Activated CD8-positive, alpha-beta T cell treated with anti-CD3 and anti-CD28 coated beads, Interleukin-2, amount 10 ng/mL, durations not matched to agents 7 days and 5 days (primary cell): ENCODE measurements at regions not wholly inside any gene's neighbourhood (a gene's known extent, or its start where the extent isn't known, plus 50 kb on each side); places are given as distances from the start of the nearest gene placed in this dataset.
A peak's percentile ranks its signal among the peaks of the same experiment; 100 is the strongest.

Experiments
- ATAC-seq: fragments of 150-1000 bp; cut with Tn5 transposase; one replicate; pipeline ENCODE4 v1.10.0; 2021; ENCODE audit warnings: moderate library complexity
- CTCF ChIA-PET: fragments of 350-600 bp; sonication (Branson Sonifier 250); formaldehyde crosslinking; loops from one replicate; lab custom pipeline; 2021; ENCODE audit warnings: antibody characterized with exemption; lab: Charles Lee
- POLR2A ChIA-PET: fragments of 350-600 bp; sonication (Branson Sonifier 250); formaldehyde crosslinking; loops from one replicate; lab custom pipeline; 2021; ENCODE audit warnings: antibody characterized with exemption; lab: Charles Lee
- DNase-seq: peaks from one replicate; pipeline ENCODE4 v3.0.0-alpha.2; 2020
- H3K27ac Mint-ChIP-seq: one replicate; pipeline ENCODE4 v1.8.0; 2021; ENCODE audit warnings: mild to moderate bottlenecking, mixed read lengths
- H3K27me3 Mint-ChIP-seq: one replicate; pipeline ENCODE4 v1.8.0; 2021; ENCODE audit warnings: low read depth, mixed read lengths
- H3K36me3 Mint-ChIP-seq: one replicate; pipeline ENCODE4 v1.8.0; 2021; ENCODE audit warnings: low read depth, mixed read lengths
- H3K4me1 Mint-ChIP-seq: one replicate; pipeline ENCODE4 v1.8.0; 2021; ENCODE audit warnings: low read depth, mixed read lengths
- H3K4me3 Mint-ChIP-seq: one replicate; pipeline ENCODE4 v1.8.0; 2021; ENCODE audit warnings: mild to moderate bottlenecking, mixed read lengths
- H3K9me3 Mint-ChIP-seq: one replicate; pipeline ENCODE4 v1.8.0; 2022; ENCODE audit warnings: mixed read lengths; ENCODE audit not compliant: insufficient read depth

GRCh38 chr11:23520226-23520960 lies 660.1 kb upstream of the CCDC179 start:
- Mint-ChIP-seq H3K4me3 (no peak overlapping the region), H3K9me3 (no peaks in the 10 kb centered on the region), H3K27ac (no peak overlapping the region), H3K36me3 (no peaks in the 10 kb centered on the region), H3K27me3 (no peaks in the 10 kb centered on the region), H3K4me1 (no peaks in the 10 kb centered on the region)
- ATAC-seq: no peak
- ChIA-PET POLR2A (no interaction called here), CTCF (no interaction called here)
- DNase-seq: no peak

- DNase-seq (no peak), ATAC-seq (no peak)
- H3K4me1 Mint-ChIP-seq: no peaks in the 10 kb centered on the region
- H3K27ac Mint-ChIP-seq: no peak overlapping the region
- ChIA-PET CTCF (no interaction called here), POLR2A (no interaction called here)
- H3K4me3 Mint-ChIP-seq: no peak overlapping the region
- no peaks in the 10 kb centered on the region for H3K27me3 Mint-ChIP-seq
- H3K36me3 Mint-ChIP-seq: no peaks in the 10 kb centered on the region
- H3K9me3 Mint-ChIP-seq: no peaks in the 10 kb centered on the region
These were observed 676.6 kb upstream of the CCDC179 start for GRCh38 chr11:23536907-23537306.

- Mint-ChIP-seq H3K36me3 (no peaks in the 10 kb centered on the region), H3K27me3 (no peaks in the 10 kb centered on the region), H3K4me3 (no peak overlapping the region), H3K9me3 (no peaks in the 10 kb centered on the region), H3K27ac (no peak overlapping the region), H3K4me1 (no peaks in the 10 kb centered on the region)
- ChIA-PET POLR2A (no interaction called here), CTCF (interaction anchor here (2.3 kb wide), 1 partner anchor 13 kb away, joined by 14 read pairs; no protein-coding TSS in a partner anchor)
- no peak for ATAC-seq
- DNase-seq: no peak
These were observed 679.3 kb upstream of the CCDC179 start for GRCh38 chr11:23539556-23539955.

- Mint-ChIP-seq H3K27ac (no peak overlapping the region), H3K4me3 (no peak overlapping the region)
- POLR2A ChIA-PET: no interaction called here
These were observed 679.9 kb upstream of the CCDC179 start for GRCh38 chr11:23540101-23540561.

GRCh38 chr11:23542189-23542588 lies 681.9 kb upstream of the CCDC179 start:
- POLR2A ChIA-PET: no interaction called here
- no peak for DNase-seq
- Mint-ChIP-seq H3K36me3 (no peaks in the 10 kb centered on the region), H3K27me3 (no peaks in the 10 kb centered on the region), H3K4me3 (no peak overlapping the region), H3K9me3 (no peaks in the 10 kb centered on the region), H3K4me1 (no peaks in the 10 kb centered on the region), H3K27ac (no peak overlapping the region)
- CTCF ChIA-PET: no interaction called here
- ATAC-seq: no peak

More at GRCh38 chr11:23540101-23540561, 679.9 kb upstream of the CCDC179 start:
- H3K9me3 Mint-ChIP-seq: no peaks in the 10 kb centered on the region
- peak; percentile 33 for ATAC-seq
- H3K36me3 Mint-ChIP-seq: no peaks in the 10 kb centered on the region
- no peaks in the 10 kb centered on the region for H3K27me3 Mint-ChIP-seq
- no peaks in the 10 kb centered on the region for H3K4me1 Mint-ChIP-seq
- peak; percentile 22 for DNase-seq
- CTCF ChIA-PET: interaction anchor here (0.7 to 2.3 kb wide), 3 partner anchors 13 to 667 kb away, joined by 3 to 14 read pairs (median 3); no protein-coding TSS in a partner anchor

- no peak overlapping the region for H3K4me3 Mint-ChIP-seq
- H3K27me3 Mint-ChIP-seq: no peaks in the 10 kb centered on the region
- no peak for DNase-seq
- no peaks in the 10 kb centered on the region for H3K9me3 Mint-ChIP-seq
- CTCF ChIA-PET: no interaction called here
- ATAC-seq: no peak
- no peak overlapping the region for H3K27ac Mint-ChIP-seq
- POLR2A ChIA-PET: no interaction called here
- no peaks in the 10 kb centered on the region for H3K36me3 Mint-ChIP-seq
- no peaks in the 10 kb centered on the region for H3K4me1 Mint-ChIP-seq
These were observed 682.5 kb upstream of the CCDC179 start for GRCh38 chr11:23542816-23543215.

- no peaks in the 10 kb centered on the region for H3K4me1 Mint-ChIP-seq
These were observed 683.5 kb upstream of the CCDC179 start for GRCh38 chr11:23543651-23544222.

GRCh38 chr11:23551706-23552105 lies 691.4 kb upstream of the CCDC179 start:
- Mint-ChIP-seq H3K36me3 (no peaks in the 10 kb centered on the region), H3K9me3 (no peaks in the 10 kb centered on the region), H3K4me1 (no peaks in the 10 kb centered on the region), H3K27ac (no peak overlapping the region), H3K4me3 (no peak overlapping the region), H3K27me3 (no peaks in the 10 kb centered on the region)
- ChIA-PET POLR2A (no interaction called here), CTCF (no interaction called here)
- DNase-seq: no peak
- ATAC-seq: no peak

More at GRCh38 chr11:23543651-23544222, 683.5 kb upstream of the CCDC179 start:
- Mint-ChIP-seq H3K4me3 (no peak overlapping the region), H3K27me3 (no peaks in the 10 kb centered on the region), H3K9me3 (no peaks in the 10 kb centered on the region), H3K27ac (no peak overlapping the region), H3K36me3 (no peaks in the 10 kb centered on the region)
- ATAC-seq: no peak
- POLR2A ChIA-PET: no interaction called here
- CTCF ChIA-PET: no interaction called here
- no peak for DNase-seq

GRCh38 chr11:23554002-23554401 lies 693.7 kb upstream of the CCDC179 start:
- H3K4me1 Mint-ChIP-seq: no peaks in the 10 kb centered on the region
- H3K27me3 Mint-ChIP-seq: no peaks in the 10 kb centered on the region
- no peak overlapping the region for H3K4me3 Mint-ChIP-seq
- ATAC-seq (no peak), DNase-seq (no peak)
- no peaks in the 10 kb centered on the region for H3K36me3 Mint-ChIP-seq
- ChIA-PET CTCF (no interaction called here), POLR2A (no interaction called here)
- no peaks in the 10 kb centered on the region for H3K9me3 Mint-ChIP-seq
- H3K27ac Mint-ChIP-seq: no peak overlapping the region

GRCh38 chr11:23555085-23555484 lies 694.8 kb upstream of the CCDC179 start:
- H3K9me3 Mint-ChIP-seq: no peaks in the 10 kb centered on the region
- H3K4me3 Mint-ChIP-seq: no peak overlapping the region
- H3K27me3 Mint-ChIP-seq: no peaks in the 10 kb centered on the region
- POLR2A ChIA-PET: no interaction called here
- CTCF ChIA-PET: no interaction called here
- no peaks in the 10 kb centered on the region for H3K36me3 Mint-ChIP-seq
- ATAC-seq (no peak), DNase-seq (no peak)
- H3K4me1 Mint-ChIP-seq: no peaks in the 10 kb centered on the region
- no peak overlapping the region for H3K27ac Mint-ChIP-seq

- Mint-ChIP-seq H3K27ac (no peak overlapping the region), H3K4me3 (no peak overlapping the region), H3K9me3 (no peaks in the 10 kb centered on the region), H3K27me3 (no peaks in the 10 kb centered on the region), H3K4me1 (no peaks in the 10 kb centered on the region), H3K36me3 (no peaks in the 10 kb centered on the region)
- DNase-seq (no peak), ATAC-seq (no peak)
- POLR2A ChIA-PET: no interaction called here
- CTCF ChIA-PET: no interaction called here
These were observed 696.0 kb upstream of the CCDC179 start for GRCh38 chr11:23556163-23556750.

GRCh38 chr11:23563591-23563990 lies 703.3 kb upstream of the CCDC179 start:
- Mint-ChIP-seq H3K27ac (no peak overlapping the region), H3K27me3 (no peaks in the 10 kb centered on the region), H3K36me3 (no peaks in the 10 kb centered on the region), H3K9me3 (peaks cover 5% of the 10 kb centered on the region), H3K4me3 (no peak overlapping the region), H3K4me1 (no peaks in the 10 kb centered on the region)
- POLR2A ChIA-PET: no interaction called here
- no peak for DNase-seq
- CTCF ChIA-PET: no interaction called here
- ATAC-seq: no peak
